Breast epithelium (tissue), 4 donors: ENCODE measurements at regions not wholly inside any gene's neighbourhood (a gene's known extent, or its start where the extent isn't known, plus 50 kb on each side); places are given as distances from the start of the nearest gene placed in this dataset.

ENCODE experiments used
- DNase-seq, 2 donors: peaks; one replicate each; pipeline ENCODE4 v3.0.0-alpha.2; 2019; ENCODE audit warnings: low spot score in 2 of 2
- H3K27ac ChIP-seq, 2 donors: fragments of 200-600 bp; sonication (generic) in 1 of 2; one replicate each; pipeline ENCODE4 v1.5.1; 2016 to 2019; ENCODE audit warnings: mild to moderate bottlenecking in 1 of 2
- H3K27me3 ChIP-seq, 2 donors: fragments of 200-600 bp; sonication (generic) in 1 of 2; one replicate each; pipeline versions ENCODE4 v1.5.1 to v1.6.0; 2017 to 2019; ENCODE audit warnings: control low read depth in 1 of 2, mild to moderate bottlenecking in 1 of 2
- H3K36me3 ChIP-seq: fragments of 200-600 bp; one replicate; pipeline ENCODE4 v1.5.1; 2019
- H3K4me1 ChIP-seq, 2 donors: fragments of 200-600 bp; sonication (generic); one replicate each; pipeline ENCODE4 v1.5.1; 2016 to 2019; ENCODE audit warnings: control low read depth in 1 of 2
- H3K4me3 ChIP-seq, 3 donors: fragments of 200-600 bp; sonication (generic); 1 replicate in 2 of 3; 2 replicates in 1 of 3; pipeline ENCODE4 v1.5.1; 2016 to 2019; ENCODE audit warnings: mild to moderate bottlenecking in 3 of 3, moderate library complexity in 2 of 3
- H3K9me3 ChIP-seq, 2 donors: fragments of 200-600 bp; sonication (generic) in 1 of 2; one replicate each; pipeline ENCODE4 v1.5.1; 2016 to 2019; ENCODE audit warnings: control low read depth in 1 of 2
- CTCF ChIP-seq, 3 donors: fragments of 450-650 bp; IDR thresholded peaks; one replicate each; pipeline ENCODE4 v1.5.1; 2016 to 2017; ENCODE audit warnings: antibody characterized with exemption in 3 of 3, mild to moderate bottlenecking in 3 of 3, moderate library complexity in 3 of 3
- POLR2A ChIP-seq: fragments of 450-650 bp; IDR thresholded peaks from one replicate; pipeline ENCODE4 v1.6.1; 2016; ENCODE audit warnings: antibody characterized with exemption, mild to moderate bottlenecking, moderate library complexity
- POLR2AphosphoS5 ChIP-seq, 3 donors: sonication (generic); formaldehyde crosslinking; IDR thresholded peaks; one replicate each; pipeline ENCODE4 v1.6.1; 2017; ENCODE audit warnings: antibody characterized with exemption in 3 of 3
- intact Hi-C: fragments of 100-400 bp; cut with DNase I; formaldehyde crosslinking; loops from one replicate; pipeline ENCODE4 v1.15.1; 2023; ENCODE audit warnings: low total_unique reads

- H3K27ac ChIP-seq: no peak overlapping the region
- H3K4me1 ChIP-seq: no peaks in the 10 kb centered on the region
- TF ChIP-seq CTCF (IDR thresholded peaks at IDR 0.05) (no peak), POLR2A (no peak), POLR2AphosphoS5 (IDR thresholded peaks at IDR 0.05) (no peak)
- no peak for DNase-seq
- no peaks in the 10 kb centered on the region for H3K9me3 ChIP-seq
- H3K36me3 ChIP-seq: no peaks in the 10 kb centered on the region
- intact Hi-C loops: no loop called here
- H3K4me3 ChIP-seq: no peak overlapping the region
- no peaks in the 10 kb centered on the region for H3K27me3 ChIP-seq
Observed at GRCh38 chr2:48148841-48149430, 165.5 kb upstream of the FOXN2 start.

- intact Hi-C loops: no loop called here
- no peaks in the 10 kb centered on the region for H3K36me3 ChIP-seq
- no peak overlapping the region for H3K27ac ChIP-seq
- no peak overlapping the region for H3K4me3 ChIP-seq
- no peak for TF ChIP-seq POLR2AphosphoS5 (IDR thresholded peaks at IDR 0.05)
- no peak for TF ChIP-seq POLR2A
- no peak for TF ChIP-seq CTCF (IDR thresholded peaks at IDR 0.05)
- H3K4me1 ChIP-seq: no peaks in the 10 kb centered on the region
- peaks cover 5 to 18% of the 10 kb centered on the region in 2 donors for H3K9me3 ChIP-seq
- no peaks in the 10 kb centered on the region for H3K27me3 ChIP-seq
- DNase-seq: no peak
Observed at GRCh38 chr2:48157150-48157549, 157.3 kb upstream of the FOXN2 start.

GRCh38 chr2:48161628-48162027 is 152.9 kb upstream of the FOXN2 start:
- Histone ChIP-seq H3K4me3 (no peak overlapping the region), H3K4me1 (no peaks in the 10 kb centered on the region), H3K27ac (no peak overlapping the region), H3K27me3 (no peaks in the 10 kb centered on the region), H3K9me3 (peaks cover 0 to 13% of the 10 kb centered on the region in 2 donors), H3K36me3 (no peaks in the 10 kb centered on the region)
- intact Hi-C loops: no loop called here
- no peak for DNase-seq
- TF ChIP-seq POLR2A (no peak), CTCF (IDR thresholded peaks at IDR 0.05) (no peak), POLR2AphosphoS5 (IDR thresholded peaks at IDR 0.05) (no peak)

- no peaks in the 10 kb centered on the region for H3K36me3 ChIP-seq
- H3K9me3 ChIP-seq: peaks cover 0 to 10% of the 10 kb centered on the region in 2 donors
- intact Hi-C loops: no loop called here
- no peaks in the 10 kb centered on the region for H3K27me3 ChIP-seq
- TF ChIP-seq POLR2AphosphoS5 (IDR thresholded peaks at IDR 0.05) (no peak), POLR2A (no peak), CTCF (IDR thresholded peaks at IDR 0.05) (no peak)
- no peak overlapping the region for H3K4me3 ChIP-seq
- no peak for DNase-seq
- no peak overlapping the region for H3K27ac ChIP-seq
- no peaks in the 10 kb centered on the region for H3K4me1 ChIP-seq
Observed at GRCh38 chr2:48162742-48163141, 151.7 kb upstream of the FOXN2 start.

- H3K27ac ChIP-seq: no peak overlapping the region
- no peaks in the 10 kb centered on the region for H3K27me3 ChIP-seq
- no peaks in the 10 kb centered on the region for H3K36me3 ChIP-seq
- H3K9me3 ChIP-seq: peaks cover 0 to 10% of the 10 kb centered on the region in 2 donors
- TF ChIP-seq POLR2A: no peak
- no peak for TF ChIP-seq CTCF (IDR thresholded peaks at IDR 0.05)
- no peak for TF ChIP-seq POLR2AphosphoS5 (IDR thresholded peaks at IDR 0.05)
- intact Hi-C loops: no loop called here
- DNase-seq: no peak
- H3K4me1 ChIP-seq: no peaks in the 10 kb centered on the region
- H3K4me3 ChIP-seq: no peak overlapping the region
Observed at GRCh38 chr2:48165070-48165753, 149.3 kb upstream of the FOXN2 start.
